ENCODE measurements at regions not wholly inside any gene's neighbourhood (a gene's known extent, or its start where the extent isn't known, plus 50 kb on each side); places are given as distances from the start of the nearest gene placed in this dataset.

DNA sequence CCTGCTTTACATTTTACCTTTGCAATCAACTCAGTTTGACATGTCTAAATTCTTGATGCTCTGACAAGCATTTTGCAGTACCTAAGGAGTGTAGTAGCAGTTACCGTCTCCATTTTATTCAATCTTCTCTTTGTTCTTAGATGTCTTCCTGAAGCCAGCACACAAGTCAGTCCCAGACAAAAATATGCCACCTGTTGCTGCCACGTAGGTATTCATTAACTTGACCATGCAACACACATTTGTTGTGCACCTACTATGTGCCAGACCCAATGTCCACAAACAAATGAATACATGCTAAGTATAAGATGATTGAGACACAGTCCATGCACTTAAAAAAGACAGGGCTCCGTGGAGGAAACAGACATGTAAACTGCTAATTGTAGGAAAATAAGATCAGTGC lies 81.5 kb upstream of the NGF start:
- no peak overlapping the region for H3K4me2 ChIP-seq (ENCODE audit: low read depth, low read length)
- 46% methylated on average over 2 of the region's 3 CpGs for WGBS (ENCODE audit: low lambda C conversion rate)

GRCh38 chr1:115413621-115414020 lies 75.6 kb upstream of the NGF start:
- Histone ChIP-seq H4K20me1 (ENCODE audit: insufficient read depth, low read length) (no peaks in the 10 kb centered on the region), H3K27ac (ENCODE audit: extremely low read length, insufficient read depth, low read length) (no peak overlapping the region), H3K36me3 (replicated peaks in 1 of 2; ENCODE audit: control insufficient read depth in 1 of 2, insufficient read depth in 2 of 2, low read length in 2 of 2) (no peaks in the 10 kb centered on the region), H3K79me2 (ENCODE audit: insufficient read depth, low read length) (no peaks in the 10 kb centered on the region), H3K27me3 (ENCODE audit: control insufficient read depth in 1 of 2, insufficient read depth in 2 of 2, low read length in 2 of 2) (no peaks in the 10 kb centered on the region), H3K4me1 (ENCODE audit: insufficient read depth, low read length) (no peaks in the 10 kb centered on the region), H3K9me3 (ENCODE audit: low read length) (no peaks in the 10 kb centered on the region), H3K4me2 (ENCODE audit: low read depth, low read length) (no peak overlapping the region), H2AFZ (ENCODE audit: low read length) (no peak overlapping the region), H3K9ac (ENCODE audit: insufficient read depth, low read depth, low read length) (no peak overlapping the region), H3K4me3 (replicated peaks in 1 of 3; ENCODE audit: insufficient read depth in 1 of 3, low read depth in 2 of 3, low read length in 3 of 3) (no peak overlapping the region)
- POLR2A ChIA-PET = no interaction called here
- CTCF ChIA-PET (ENCODE audit: low intra/inter-chr PET ratio, low total read pairs) = no interaction called here
- ATAC-seq = no peak
- 35% methylated on average over 3 of the region's 3 CpGs for WGBS (ENCODE audit: low lambda C conversion rate)
- no peak for FAIRE-seq
- no peak for TF ChIP-seq ZBTB46 (CRISPR knock-in tag; IDR thresholded peaks at IDR 0.05; ENCODE audit: borderline replicate concordance)
- TF ChIP-seq HMGXB4 (CRISPR knock-in tag; IDR thresholded peaks at IDR 0.05; ENCODE audit: borderline replicate concordance in 1 of 2, low read depth in 1 of 2) = no peak
- no peak for TF ChIP-seq KDM5B (CRISPR knock-in tag; IDR thresholded peaks at IDR 0.05; ENCODE audit: borderline replicate concordance)
- TF ChIP-seq MXD3 (CRISPR knock-in tag; IDR thresholded peaks at IDR 0.05) = no peak
- no peak for TF ChIP-seq THYN1 (CRISPR knock-in tag; IDR thresholded peaks at IDR 0.05; ENCODE audit: borderline replicate concordance, low read depth)
- TF ChIP-seq MYC (CRISPR knock-in tag; IDR thresholded peaks at IDR 0.05; ENCODE audit: borderline replicate concordance) = no peak
- TF ChIP-seq ZNF674 (CRISPR knock-in tag; IDR thresholded peaks at IDR 0.05; ENCODE audit: low read depth) = no peak
- no TSS peak for BruUV-seq (replicated peaks)
- DNase-seq (ENCODE audit: low spot score) = no peak
- in situ Hi-C loops (cut with HindIII; ENCODE audit: extremely low pct_ligation_motif_present, low pct_unique_long_range_greater_than_20kb) = no loop called here
- intact Hi-C loops (cut with micrococcal nuclease; ENCODE audit: unreplicated experiment) = no loop called here

More for the DNA sequence above, 81.5 kb upstream of the NGF start:
- ATAC-seq (no peak), FAIRE-seq (no peak), DNase-seq (ENCODE audit: low spot score) (no peak)
- intact Hi-C loops (cut with micrococcal nuclease; ENCODE audit: unreplicated experiment) (no loop called here), in situ Hi-C loops (cut with HindIII; ENCODE audit: extremely low pct_ligation_motif_present, low pct_unique_long_range_greater_than_20kb) (no loop called here)
- Histone ChIP-seq H3K4me3 (replicated peaks in 1 of 3; ENCODE audit: insufficient read depth in 1 of 3, low read depth in 2 of 3, low read length in 3 of 3) (no peak overlapping the region), H3K4me1 (ENCODE audit: insufficient read depth, low read length) (no peaks in the 10 kb centered on the region), H3K9me3 (ENCODE audit: low read length) (no peaks in the 10 kb centered on the region), H3K79me2 (ENCODE audit: insufficient read depth, low read length) (no peaks in the 10 kb centered on the region), H3K9ac (ENCODE audit: insufficient read depth, low read depth, low read length) (no peak overlapping the region), H3K27me3 (ENCODE audit: control insufficient read depth in 1 of 2, insufficient read depth in 2 of 2, low read length in 2 of 2) (no peaks in the 10 kb centered on the region), H3K27ac (ENCODE audit: extremely low read length, insufficient read depth, low read length) (no peak overlapping the region), H4K20me1 (ENCODE audit: insufficient read depth, low read length) (no peaks in the 10 kb centered on the region), H3K36me3 (replicated peaks in 1 of 2; ENCODE audit: control insufficient read depth in 1 of 2, insufficient read depth in 2 of 2, low read length in 2 of 2) (no peaks in the 10 kb centered on the region), H2AFZ (ENCODE audit: low read length) (no peak overlapping the region)
- TF ChIP-seq ZNF383 (CRISPR knock-in tag; IDR thresholded peaks at IDR 0.05; ENCODE audit: borderline replicate concordance) (no peak), PPARG (CRISPR knock-in tag; conservative IDR thresholded peaks at IDR 0.05) (no peak), FUBP1 (CRISPR knock-in tag; IDR thresholded peaks at IDR 0.05; ENCODE audit: borderline replicate concordance) (no peak), PHB2 (IDR thresholded peaks at IDR 0.05; ENCODE audit: partially characterized antibody) (no peak), ZNF75D (CRISPR knock-in tag; IDR thresholded peaks at IDR 0.05; ENCODE audit: borderline replicate concordance) (no peak), ZSCAN30 (CRISPR knock-in tag; IDR thresholded peaks at IDR 0.05) (no peak), SIN3B (IDR thresholded peaks at IDR 0.05; ENCODE audit: low read length) (no peak)
- ChIA-PET CTCF (ENCODE audit: low intra/inter-chr PET ratio, low total read pairs) (no interaction called here), POLR2A (no interaction called here)
- BruUV-seq (replicated peaks) = no TSS peak

Measured in HepG2 (cell line).